ENCODE measurements at regions not wholly inside any gene's neighbourhood (a gene's known extent, or its start where the extent isn't known, plus 50 kb on each side); places are given as distances from the start of the nearest gene placed in this dataset.

GRCh38 chr18:73961804-73962203, 185.8 kb downstream of the FBXO15 start:
- no peak for DNase-seq

- DNase-seq: no peak
Measured at GRCh38 chr18:73959352-73959751, 188.3 kb downstream of the FBXO15 start.

- no peak for DNase-seq
Measured at GRCh38 chr18:73954268-73954667, 193.4 kb downstream of the FBXO15 start.

- DNase-seq: no peak
Measured at GRCh38 chr18:73952296-73952946, 195.2 kb downstream of the FBXO15 start.

GRCh38 chr18:73950116-73950700, 197.4 kb downstream of the FBXO15 start:
- DNase-seq: no peak

GRCh38 chr18:73948497-73948896, 199.1 kb downstream of the FBXO15 start:
- DNase-seq: no peak

- no peak for DNase-seq
Measured at GRCh38 chr18:73948084-73948483, 199.6 kb downstream of the FBXO15 start.

GRCh38 chr18:73947180-73947921, 200.3 kb downstream of the FBXO15 start:
- DNase-seq: no peak

GRCh38 chr18:73945130-73945792, 202.4 kb downstream of the FBXO15 start:
- DNase-seq: no peak

- no peak for DNase-seq
Measured at GRCh38 chr18:73944715-73945114, 202.9 kb downstream of the FBXO15 start.

- no peak for DNase-seq
Measured at GRCh38 chr18:73943763-73944162, 203.9 kb downstream of the FBXO15 start.

GRCh38 chr18:73942956-73943355, 204.7 kb downstream of the FBXO15 start:
- no peak for DNase-seq

- no peak for DNase-seq
Measured at GRCh38 chr18:73942081-73942625, 205.5 kb downstream of the FBXO15 start.

- DNase-seq: no peak
Measured at GRCh38 chr18:73940721-73941120, 206.9 kb downstream of the FBXO15 start.

- no peak for DNase-seq
Measured at GRCh38 chr18:73939391-73939790, 208.2 kb downstream of the FBXO15 start.

GRCh38 chr18:73933685-73934084, 213.9 kb downstream of the FBXO15 start:
- DNase-seq: no peak

GRCh38 chr18:73932976-73933375, 214.7 kb downstream of the FBXO15 start:
- DNase-seq: no peak

GRCh38 chr18:73927496-73927895, 220.1 kb downstream of the FBXO15 start:
- no peak for DNase-seq

- DNase-seq: no peak
Measured at GRCh38 chr18:73924836-73925235, 222.8 kb downstream of the FBXO15 start.

- DNase-seq: no peak
Measured at GRCh38 chr18:73924307-73924706, 223.3 kb downstream of the FBXO15 start.

- DNase-seq: no peak
Measured at GRCh38 chr18:73923866-73924265, 223.8 kb downstream of the FBXO15 start.

GRCh38 chr18:73920033-73920432, 227.6 kb downstream of the FBXO15 start:
- no peak for DNase-seq

GRCh38 chr18:73918816-73919215, 228.8 kb downstream of the FBXO15 start:
- no peak for DNase-seq

Data from NCI-H1048 (cell line).